ENCODE measurements at regions not wholly inside any gene's neighbourhood (a gene's known extent, or its start where the extent isn't known, plus 50 kb on each side); places are given as distances from the start of the nearest gene placed in this dataset.

DNA sequence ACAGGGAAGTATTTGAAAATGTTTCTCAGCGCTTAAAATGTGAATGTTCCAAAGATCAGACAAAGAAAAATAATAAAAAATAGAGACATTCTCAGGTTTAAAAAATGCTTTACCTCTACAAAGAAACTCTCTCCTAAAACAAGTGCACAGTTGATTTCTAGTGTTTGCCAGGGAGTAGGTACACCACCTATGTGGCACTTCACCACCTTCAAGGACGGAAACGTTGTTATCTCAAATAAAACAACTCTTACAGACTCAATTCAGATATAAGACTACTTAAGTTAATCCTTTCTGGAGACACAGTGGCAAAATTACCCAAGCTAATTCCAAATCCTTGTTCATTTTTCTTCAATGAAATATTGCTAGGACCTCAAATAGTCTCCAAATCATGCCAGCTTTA is 286.4 kb upstream of the ISL1 start:
- no peak for ATAC-seq (ENCODE audit: poor library complexity)
- H3K9me3 Mint-ChIP-seq, result peaks cover 2% of the 10 kb centered on the region
- H3K4me1 ChIP-seq (ENCODE audit: insufficient read depth, low read length), result no peaks in the 10 kb centered on the region
- TF ChIP-seq CTCF (IDR thresholded peaks at IDR 0.05), result no peak
- no peak overlapping the region for H3K4me3 Mint-ChIP-seq
- intact Hi-C loops (cut with DNase I, micrococcal nuclease), result no loop called here
- no peaks in the 10 kb centered on the region for H3K36me3 ChIP-seq (ENCODE audit: insufficient read depth, low read length)
- no peak overlapping the region for H3K4me3 ChIP-seq (ENCODE audit: low read length)
- H3K36me3 Mint-ChIP-seq (ENCODE audit: low read depth), result no peaks in the 10 kb centered on the region
- no peak overlapping the region for H3K27ac Mint-ChIP-seq
- H3K4me1 Mint-ChIP-seq (ENCODE audit: low read depth), result no peaks in the 10 kb centered on the region
- no peaks in the 10 kb centered on the region for H3K27me3 ChIP-seq (ENCODE audit: control insufficient read depth in 1 of 2, insufficient read depth in 2 of 2, low read length in 2 of 2)
- ChIA-PET CTCF (no interaction called here), POLR2A (no interaction called here)
- H3K9me3 ChIP-seq (ENCODE audit: control insufficient read depth in 1 of 2, insufficient read depth in 1 of 2, low read length in 2 of 2), result no peaks in the 10 kb centered on the region
- H3K27me3 Mint-ChIP-seq, result no peaks in the 10 kb centered on the region
- no peak for DNase-seq
- no peak overlapping the region for H3K27ac ChIP-seq (ENCODE audit: low read depth in 1 of 2, low read length in 2 of 2)

GRCh38 chr5:51099173-51099853 is 283.9 kb upstream of the ISL1 start:
- TF ChIP-seq CTCF (IDR thresholded peaks at IDR 0.05), result no peak
- Mint-ChIP-seq H3K9me3 (no peaks in the 10 kb centered on the region), H3K4me3 (no peak overlapping the region), H3K36me3 (ENCODE audit: low read depth) (no peaks in the 10 kb centered on the region), H3K4me1 (ENCODE audit: low read depth) (no peaks in the 10 kb centered on the region), H3K27ac (no peak overlapping the region), H3K27me3 (no peaks in the 10 kb centered on the region)
- no peak for DNase-seq
- Histone ChIP-seq H3K4me1 (ENCODE audit: insufficient read depth, low read length) (no peaks in the 10 kb centered on the region), H3K36me3 (ENCODE audit: insufficient read depth, low read length) (no peaks in the 10 kb centered on the region), H3K27ac (ENCODE audit: low read depth in 1 of 2, low read length in 2 of 2) (no peak overlapping the region), H3K27me3 (ENCODE audit: control insufficient read depth in 1 of 2, insufficient read depth in 2 of 2, low read length in 2 of 2) (no peaks in the 10 kb centered on the region), H3K9me3 (ENCODE audit: control insufficient read depth in 1 of 2, insufficient read depth in 1 of 2, low read length in 2 of 2) (no peaks in the 10 kb centered on the region), H3K4me3 (ENCODE audit: low read length) (no peak overlapping the region)
- POLR2A ChIA-PET, result no interaction called here
- no peak for ATAC-seq (ENCODE audit: poor library complexity)
- CTCF ChIA-PET, result no interaction called here
- intact Hi-C loops (cut with DNase I, micrococcal nuclease), result no loop called here

DNA sequence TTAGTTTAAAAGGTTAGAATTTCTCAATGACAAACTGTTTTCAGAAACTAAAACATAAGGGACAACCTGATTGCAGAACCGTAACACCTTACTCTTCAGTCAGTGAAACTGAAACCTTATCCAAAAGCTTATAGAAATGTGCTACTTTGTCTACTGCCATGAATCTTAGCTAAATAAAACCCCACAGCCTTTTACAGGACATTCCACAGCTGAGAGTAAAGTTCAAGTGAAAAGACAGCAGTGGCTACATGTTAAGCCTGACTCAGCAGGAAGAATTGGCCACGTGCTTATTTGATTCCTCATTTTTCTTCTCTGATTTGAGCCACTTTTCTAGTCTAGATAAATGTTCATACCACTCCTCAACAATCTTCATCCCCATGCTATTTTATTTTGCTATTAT is 278.7 kb upstream of the ISL1 start:
- POLR2A ChIA-PET, result no interaction called here
- Histone ChIP-seq H3K36me3 (ENCODE audit: insufficient read depth, low read length) (no peaks in the 10 kb centered on the region), H3K27me3 (ENCODE audit: control insufficient read depth in 1 of 2, insufficient read depth in 2 of 2, low read length in 2 of 2) (no peaks in the 10 kb centered on the region), H3K4me1 (ENCODE audit: insufficient read depth, low read length) (no peaks in the 10 kb centered on the region), H3K4me3 (ENCODE audit: low read length) (no peak overlapping the region), H3K9me3 (ENCODE audit: control insufficient read depth in 1 of 2, insufficient read depth in 1 of 2, low read length in 2 of 2) (no peaks in the 10 kb centered on the region), H3K27ac (ENCODE audit: low read depth in 1 of 2, low read length in 2 of 2) (no peak overlapping the region)
- intact Hi-C loops (cut with DNase I, micrococcal nuclease), result no loop called here
- DNase-seq, result no peak
- no peaks in the 10 kb centered on the region for H3K36me3 Mint-ChIP-seq (ENCODE audit: low read depth)
- H3K9me3 Mint-ChIP-seq, result peaks cover 3% of the 10 kb centered on the region
- no peaks in the 10 kb centered on the region for H3K27me3 Mint-ChIP-seq
- H3K27ac Mint-ChIP-seq, result no peak overlapping the region
- CTCF ChIA-PET, result no interaction called here
- no peak for ATAC-seq (ENCODE audit: poor library complexity)
- H3K4me1 Mint-ChIP-seq (ENCODE audit: low read depth), result no peaks in the 10 kb centered on the region
- no peak overlapping the region for H3K4me3 Mint-ChIP-seq
- no peak for TF ChIP-seq CTCF (IDR thresholded peaks at IDR 0.05)
